ENCODE measurements at regions not wholly inside any gene's neighbourhood (a gene's known extent, or its start where the extent isn't known, plus 50 kb on each side); places are given as distances from the start of the nearest gene placed in this dataset.

- Histone ChIP-seq H3K27ac (ENCODE audit: low read depth, low read length) (no peak overlapping the region), H3K4me1 (ENCODE audit: control insufficient read depth, low read length) (no peaks in the 10 kb centered on the region), H3K9me2 (replicated peaks; ENCODE audit: control insufficient read depth, low read length) (no peaks in the 10 kb centered on the region), H3K4me2 (ENCODE audit: low read length) (no peak overlapping the region), H3K36me3 (ENCODE audit: control insufficient read depth, low read length) (no peaks in the 10 kb centered on the region), H4K20me1 (ENCODE audit: control insufficient read depth, insufficient read depth, low read depth, low read length) (no peaks in the 10 kb centered on the region), H3K9me3 (ENCODE audit: control insufficient read depth, insufficient read depth, low read length) (no peaks in the 10 kb centered on the region), H3K27me3 (ENCODE audit: control insufficient read depth, low read length) (no peaks in the 10 kb centered on the region), H3K79me2 (ENCODE audit: control insufficient read depth, low read length) (no peaks in the 10 kb centered on the region), H3F3A (ENCODE audit: control insufficient read depth, insufficient read depth) (no peaks in the 10 kb centered on the region), H3K4me3 (ENCODE audit: low read length) (no peak overlapping the region)
- no peak for TF ChIP-seq CTCF (IDR thresholded peaks at IDR 0.05; ENCODE audit: low read depth, low read length, poor library complexity, severe bottlenecking)
- no peak for TF ChIP-seq EZH2phosphoT487 (IDR thresholded peaks at IDR 0.05; ENCODE audit: borderline replicate concordance, low read length)
These were observed 803.6 kb downstream of the NR2F1-AS1 start for GRCh38 chr5:92777421-92777820.

GRCh38 chr5:92775711-92776615, 805.1 kb downstream of the NR2F1-AS1 start:
- Histone ChIP-seq H3K27me3 (ENCODE audit: control insufficient read depth, low read length) (no peaks in the 10 kb centered on the region), H4K20me1 (ENCODE audit: control insufficient read depth, insufficient read depth, low read depth, low read length) (no peaks in the 10 kb centered on the region), H3K4me2 (ENCODE audit: low read length) (no peak overlapping the region), H3K9me3 (ENCODE audit: control insufficient read depth, insufficient read depth, low read length) (no peaks in the 10 kb centered on the region), H3K4me3 (ENCODE audit: low read length) (no peak overlapping the region), H3K4me1 (ENCODE audit: control insufficient read depth, low read length) (no peaks in the 10 kb centered on the region), H3K9me2 (replicated peaks; ENCODE audit: control insufficient read depth, low read length) (no peaks in the 10 kb centered on the region), H3F3A (ENCODE audit: control insufficient read depth, insufficient read depth) (no peaks in the 10 kb centered on the region), H3K36me3 (ENCODE audit: control insufficient read depth, low read length) (no peaks in the 10 kb centered on the region), H3K79me2 (ENCODE audit: control insufficient read depth, low read length) (no peaks in the 10 kb centered on the region), H3K27ac (ENCODE audit: low read depth, low read length) (no peak overlapping the region)
- no peak for TF ChIP-seq CTCF (IDR thresholded peaks at IDR 0.05; ENCODE audit: low read depth, low read length, poor library complexity, severe bottlenecking)
- no peak for TF ChIP-seq EZH2phosphoT487 (IDR thresholded peaks at IDR 0.05; ENCODE audit: borderline replicate concordance, low read length)

GRCh38 chr5:92769978-92770377, 811.0 kb downstream of the NR2F1-AS1 start:
- TF ChIP-seq CTCF (IDR thresholded peaks at IDR 0.05; ENCODE audit: low read depth, low read length, poor library complexity, severe bottlenecking) (no peak), EZH2phosphoT487 (IDR thresholded peaks at IDR 0.05; ENCODE audit: borderline replicate concordance, low read length) (no peak)
- Histone ChIP-seq H3K4me3 (ENCODE audit: low read length) (no peak overlapping the region), H3K9me3 (ENCODE audit: control insufficient read depth, insufficient read depth, low read length) (no peaks in the 10 kb centered on the region)

More at GRCh38 chr5:92769978-92770377, 811.0 kb downstream of the NR2F1-AS1 start:
- H3K36me3 ChIP-seq (ENCODE audit: control insufficient read depth, low read length): no peaks in the 10 kb centered on the region
- no peaks in the 10 kb centered on the region for H3F3A ChIP-seq (ENCODE audit: control insufficient read depth, insufficient read depth)
- H3K4me2 ChIP-seq (ENCODE audit: low read length): no peak overlapping the region
- no peak overlapping the region for H3K27ac ChIP-seq (ENCODE audit: low read depth, low read length)
- H3K4me1 ChIP-seq (ENCODE audit: control insufficient read depth, low read length): no peaks in the 10 kb centered on the region
- H3K9me2 ChIP-seq (replicated peaks; ENCODE audit: control insufficient read depth, low read length): no peaks in the 10 kb centered on the region
- H3K27me3 ChIP-seq (ENCODE audit: control insufficient read depth, low read length): no peaks in the 10 kb centered on the region
- H4K20me1 ChIP-seq (ENCODE audit: control insufficient read depth, insufficient read depth, low read depth, low read length): no peaks in the 10 kb centered on the region
- no peaks in the 10 kb centered on the region for H3K79me2 ChIP-seq (ENCODE audit: control insufficient read depth, low read length)

Data from DOHH2 (cell line).